22Rv1 (cell line): ENCODE measurements at regions not wholly inside any gene's neighbourhood (a gene's known extent, or its start where the extent isn't known, plus 50 kb on each side); places are given as distances from the start of the nearest gene placed in this dataset.

Source experiments
- H3K27ac ChIP-seq: fragments of 450-650 bp; 2 replicates; pipeline ENCODE4 v1.5.1; 2017
- ZFX ChIP-seq: fragments of 450-650 bp; IDR thresholded peaks from 2 replicates; pipeline ENCODE4 v1.6.1; 2017; ENCODE audit warnings: antibody characterized with exemption, borderline replicate concordance
- TF ChIP-seq, protein P1 (sequence below): fragments of 450-650 bp; IDR thresholded peaks from 2 replicates; pipeline ENCODE4 v1.5.1; 2017; ENCODE audit warnings: mild to moderate bottlenecking

DNA sequence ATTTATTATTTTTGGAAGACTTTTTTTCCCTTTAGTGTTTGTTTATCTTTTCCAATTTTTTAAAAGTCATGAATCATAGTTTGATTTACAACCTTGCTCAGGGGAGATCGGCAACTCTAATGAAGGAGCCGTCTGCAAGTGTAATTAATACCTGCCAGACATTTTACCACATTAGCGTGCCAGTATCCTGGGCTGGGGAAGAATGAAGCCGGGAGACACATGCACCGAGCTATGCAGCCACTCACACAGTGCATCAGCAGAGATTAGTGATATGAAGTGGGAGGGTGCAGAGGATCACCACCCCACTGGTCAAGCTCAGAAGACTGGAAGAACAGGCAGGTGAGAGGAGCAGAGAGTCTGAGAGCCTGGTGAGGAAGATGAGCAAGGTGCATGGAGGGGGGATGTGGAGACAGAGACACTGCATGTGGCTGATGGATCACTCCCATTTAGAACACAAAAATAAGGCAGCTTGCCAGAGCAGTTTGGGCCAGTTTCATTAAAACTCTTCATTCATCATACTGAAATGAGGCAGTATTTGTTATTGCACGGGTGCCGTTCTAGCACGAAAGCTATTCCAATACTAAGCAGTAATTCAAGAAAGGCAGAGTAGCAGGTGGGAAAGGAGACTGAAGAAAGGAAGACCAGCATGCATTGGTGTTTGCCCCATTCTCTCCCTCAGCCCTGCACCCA lies 821.6 kb downstream of the TUSC7 start:
- H3K27ac ChIP-seq, result no peak overlapping the region

DNA sequence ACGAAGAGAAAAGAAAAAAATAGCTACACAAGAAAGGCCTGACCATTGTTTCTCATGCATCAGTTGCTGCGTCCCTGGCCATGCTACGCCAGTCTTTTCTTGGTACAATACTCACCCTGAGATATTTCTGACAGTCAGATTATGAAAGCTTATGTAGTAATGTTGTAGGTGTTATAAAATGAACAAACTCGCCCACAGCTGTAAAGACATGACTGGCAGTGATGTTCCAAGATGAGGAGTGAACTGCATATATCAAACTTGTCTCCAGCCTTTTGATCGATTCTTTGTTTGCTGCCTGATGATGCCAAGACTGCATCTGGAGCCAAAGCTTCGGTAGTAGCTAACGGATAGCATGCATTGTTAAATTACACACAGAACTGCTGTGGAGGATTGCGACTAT lies 822.7 kb downstream of the TUSC7 start:
- TF ChIP-seq ZFX, result no peak
- TF ChIP-seq, protein P1, sequence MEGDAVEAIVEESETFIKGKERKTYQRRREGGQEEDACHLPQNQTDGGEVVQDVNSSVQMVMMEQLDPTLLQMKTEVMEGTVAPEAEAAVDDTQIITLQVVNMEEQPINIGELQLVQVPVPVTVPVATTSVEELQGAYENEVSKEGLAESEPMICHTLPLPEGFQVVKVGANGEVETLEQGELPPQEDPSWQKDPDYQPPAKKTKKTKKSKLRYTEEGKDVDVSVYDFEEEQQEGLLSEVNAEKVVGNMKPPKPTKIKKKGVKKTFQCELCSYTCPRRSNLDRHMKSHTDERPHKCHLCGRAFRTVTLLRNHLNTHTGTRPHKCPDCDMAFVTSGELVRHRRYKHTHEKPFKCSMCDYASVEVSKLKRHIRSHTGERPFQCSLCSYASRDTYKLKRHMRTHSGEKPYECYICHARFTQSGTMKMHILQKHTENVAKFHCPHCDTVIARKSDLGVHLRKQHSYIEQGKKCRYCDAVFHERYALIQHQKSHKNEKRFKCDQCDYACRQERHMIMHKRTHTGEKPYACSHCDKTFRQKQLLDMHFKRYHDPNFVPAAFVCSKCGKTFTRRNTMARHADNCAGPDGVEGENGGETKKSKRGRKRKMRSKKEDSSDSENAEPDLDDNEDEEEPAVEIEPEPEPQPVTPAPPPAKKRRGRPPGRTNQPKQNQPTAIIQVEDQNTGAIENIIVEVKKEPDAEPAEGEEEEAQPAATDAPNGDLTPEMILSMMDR, result no peak
- H3K27ac ChIP-seq, result no peak overlapping the region

More for the DNA sequence above, 821.6 kb downstream of the TUSC7 start:
- TF ChIP-seq ZFX, result no peak
- TF ChIP-seq, protein P1, result no peak

GRCh38 chr3:117534138-117534537 lies 824.6 kb downstream of the TUSC7 start:
- TF ChIP-seq, protein P1, result no peak
- no peak for TF ChIP-seq ZFX
- no peak overlapping the region for H3K27ac ChIP-seq

DNA sequence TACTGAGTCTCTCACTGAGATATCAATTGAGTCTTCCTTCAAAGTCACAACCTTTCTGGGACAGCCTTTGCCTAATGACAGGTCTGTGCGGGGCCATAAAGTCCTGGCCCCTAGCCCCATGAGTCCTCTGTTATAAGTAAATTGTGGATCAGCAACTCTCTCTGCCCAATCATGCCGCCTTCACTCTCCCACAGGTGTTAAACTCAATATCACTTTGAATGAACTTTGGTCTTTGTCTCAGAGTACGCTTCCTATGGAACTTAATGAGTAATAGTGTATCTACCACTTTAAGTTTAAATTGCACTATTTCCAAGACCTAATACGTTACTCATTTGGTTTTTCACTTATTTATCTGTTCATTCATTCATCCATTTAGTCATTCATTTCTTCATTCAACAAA lies 826.4 kb downstream of the TUSC7 start:
- TF ChIP-seq, protein P1, result no peak
- no peak for TF ChIP-seq ZFX
- no peak overlapping the region for H3K27ac ChIP-seq

- H3K27ac ChIP-seq, result no peak overlapping the region
- TF ChIP-seq, protein P1, result no peak
- no peak for TF ChIP-seq ZFX
Measured at GRCh38 chr3:117537949-117538348, 828.4 kb downstream of the TUSC7 start.

DNA sequence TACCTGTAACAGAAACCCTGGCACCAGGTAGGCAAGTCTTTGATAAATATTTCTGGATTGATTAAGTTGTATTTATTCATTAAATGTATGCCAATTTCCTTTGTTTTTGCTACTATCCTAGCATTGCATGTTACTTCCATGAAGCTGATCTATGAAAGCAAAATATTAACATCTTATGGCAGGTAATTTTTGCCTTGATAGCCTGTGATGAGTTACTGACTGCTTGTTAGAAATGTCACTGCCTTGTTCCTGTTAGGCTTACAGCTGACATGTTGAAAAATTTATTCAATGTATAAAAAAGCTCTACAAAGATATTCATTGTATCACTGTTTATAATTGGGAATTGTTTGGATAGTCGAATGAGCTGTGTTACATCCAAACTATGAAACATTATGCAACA lies 830.1 kb downstream of the TUSC7 start:
- H3K27ac ChIP-seq, result no peak overlapping the region
- TF ChIP-seq, protein P1, result no peak
- no peak for TF ChIP-seq ZFX

DNA sequence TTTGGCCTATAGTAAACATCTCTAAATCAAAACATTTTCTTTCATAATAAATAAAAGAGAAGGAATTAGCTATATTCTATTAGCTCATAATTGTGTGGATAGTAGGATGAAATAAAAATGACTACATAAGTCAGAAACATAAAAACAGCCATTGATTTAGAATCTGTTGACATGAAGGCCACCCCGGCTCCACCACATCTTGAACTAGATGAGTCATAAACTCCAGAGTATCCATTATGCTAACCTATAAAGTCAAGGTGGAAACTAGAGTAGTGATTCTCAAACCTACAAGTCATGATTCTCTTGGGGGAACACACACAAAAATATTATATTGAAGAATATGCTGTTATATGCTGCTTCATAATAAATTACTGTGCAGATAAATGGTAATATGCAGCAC lies 831.0 kb downstream of the TUSC7 start:
- TF ChIP-seq ZFX, result no peak
- TF ChIP-seq, protein P1, result no peak
- H3K27ac ChIP-seq, result no peak overlapping the region
